NCI-H1694 (cell line): ENCODE measurements at regions not wholly inside any gene's neighbourhood (a gene's known extent, or its start where the extent isn't known, plus 50 kb on each side); places are given as distances from the start of the nearest gene placed in this dataset.

Experiments used
- DNase-seq: peaks from one replicate; lab custom pipeline; 2025; lab: John Stamatoyannopoulos, UW

GRCh38 chr18:46344416-46345180, 240.4 kb downstream of the HAUS1 start:
- no peak for DNase-seq

GRCh38 chr18:46345181-46345465, 240.9 kb downstream of the HAUS1 start:
- DNase-seq = no peak

- no peak for DNase-seq
These were observed 242.0 kb downstream of the HAUS1 start for GRCh38 chr18:46346213-46346612.

DNA sequence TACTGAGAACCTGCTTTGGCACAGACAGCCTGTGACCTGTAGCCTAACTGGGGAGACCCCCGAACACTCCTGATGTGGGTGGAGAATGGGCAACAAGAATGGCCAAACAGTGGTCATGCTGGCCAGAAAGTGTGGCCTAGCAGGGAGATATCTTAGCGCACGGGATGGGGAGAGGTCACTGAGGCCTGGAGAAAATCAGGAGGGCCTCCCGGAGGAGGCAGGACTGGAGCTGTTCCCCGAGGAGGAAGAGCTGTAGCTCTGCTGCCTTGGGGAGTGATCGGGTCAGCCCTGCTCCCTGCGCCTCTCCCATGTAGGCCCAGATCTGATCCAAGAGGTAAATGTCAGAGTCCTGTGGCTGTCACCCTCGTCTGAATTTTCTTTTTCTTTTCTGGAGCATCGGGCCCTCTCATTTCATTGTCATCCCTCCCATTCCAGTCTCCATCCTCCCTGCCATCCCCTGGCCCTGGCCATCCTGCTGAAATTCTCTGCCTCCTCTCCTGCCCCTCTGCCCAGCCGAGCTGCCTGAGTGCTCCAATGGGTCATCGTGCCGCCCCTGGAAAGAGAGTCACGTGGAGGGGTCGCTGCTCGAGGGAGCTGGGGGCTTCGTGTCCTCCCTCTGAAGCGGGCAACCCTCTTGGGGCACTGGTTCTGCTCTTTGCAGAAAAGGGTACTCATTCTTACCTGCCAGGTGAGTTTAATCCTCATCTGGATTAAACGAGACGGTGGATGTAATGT, 242.9 kb downstream of the HAUS1 start:
- no peak for DNase-seq

DNA sequence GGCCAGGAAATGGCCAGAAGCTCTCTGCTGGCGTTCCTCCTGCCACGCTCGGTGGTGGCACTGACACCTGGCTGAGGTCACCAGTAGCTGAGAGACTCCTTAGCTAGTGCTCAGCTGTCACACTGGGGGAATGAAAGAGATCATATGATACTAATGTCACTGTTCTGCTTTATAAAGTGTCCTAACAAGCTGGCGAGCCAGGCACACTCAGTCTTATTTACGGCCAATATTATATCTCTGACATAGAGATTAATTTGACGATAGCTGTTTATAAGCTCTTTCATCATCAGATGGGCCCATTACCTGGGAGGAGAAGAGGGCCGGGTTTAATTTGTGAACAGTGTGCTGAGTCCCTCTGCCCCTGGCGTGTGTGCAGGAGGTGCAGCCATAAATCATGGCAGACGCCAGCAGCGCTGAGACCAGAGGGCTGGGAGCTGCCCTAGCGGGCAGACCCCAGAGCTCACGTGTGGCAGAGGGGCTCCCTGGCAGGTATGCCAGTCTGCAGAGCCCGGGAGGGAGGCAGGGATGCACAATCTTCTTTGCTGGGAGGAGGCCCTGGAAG, 246.5 kb downstream of the HAUS1 start:
- DNase-seq = no peak

GRCh38 chr18:46352520-46353250, 248.5 kb downstream of the HAUS1 start:
- no peak for DNase-seq

GRCh38 chr18:46353460-46353859, 249.3 kb downstream of the HAUS1 start:
- no peak for DNase-seq

DNA sequence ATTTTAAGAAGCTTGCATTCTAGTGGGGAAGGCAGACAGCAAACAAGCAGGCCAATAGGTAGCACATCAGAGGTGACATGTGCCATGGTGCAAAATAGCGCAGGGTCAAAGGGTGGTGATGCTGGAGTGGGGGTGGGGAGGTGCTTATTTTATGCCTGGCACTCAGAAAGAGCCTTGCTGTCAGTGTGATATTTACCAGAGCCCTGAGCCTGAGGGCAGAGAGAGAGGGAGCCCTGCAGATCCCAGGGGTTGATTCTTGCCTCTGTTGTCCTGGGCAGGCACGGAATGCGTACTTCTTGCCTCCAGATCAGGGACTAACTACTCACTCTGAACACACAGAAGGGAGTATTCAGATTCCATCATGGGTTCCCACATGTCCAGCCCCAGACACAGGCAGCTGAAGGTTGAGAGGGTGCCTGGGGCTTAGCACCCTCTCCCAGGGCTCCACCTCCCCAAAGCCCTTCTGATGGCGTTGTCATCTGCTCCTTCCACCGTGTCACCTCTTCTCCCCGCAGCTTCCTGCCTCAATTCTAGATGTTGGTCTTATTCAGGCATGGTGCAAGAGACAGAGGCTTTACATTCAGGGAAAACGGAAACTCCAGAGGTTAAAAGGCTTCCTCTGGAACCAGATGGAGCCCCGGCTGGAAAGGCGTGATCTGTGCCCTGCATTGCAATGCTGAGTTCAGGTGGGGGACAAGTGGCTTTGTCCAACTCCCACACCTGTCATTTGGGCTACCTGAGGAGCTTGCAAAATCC, 252.3 kb downstream of the HAUS1 start:
- no peak for DNase-seq

DNA sequence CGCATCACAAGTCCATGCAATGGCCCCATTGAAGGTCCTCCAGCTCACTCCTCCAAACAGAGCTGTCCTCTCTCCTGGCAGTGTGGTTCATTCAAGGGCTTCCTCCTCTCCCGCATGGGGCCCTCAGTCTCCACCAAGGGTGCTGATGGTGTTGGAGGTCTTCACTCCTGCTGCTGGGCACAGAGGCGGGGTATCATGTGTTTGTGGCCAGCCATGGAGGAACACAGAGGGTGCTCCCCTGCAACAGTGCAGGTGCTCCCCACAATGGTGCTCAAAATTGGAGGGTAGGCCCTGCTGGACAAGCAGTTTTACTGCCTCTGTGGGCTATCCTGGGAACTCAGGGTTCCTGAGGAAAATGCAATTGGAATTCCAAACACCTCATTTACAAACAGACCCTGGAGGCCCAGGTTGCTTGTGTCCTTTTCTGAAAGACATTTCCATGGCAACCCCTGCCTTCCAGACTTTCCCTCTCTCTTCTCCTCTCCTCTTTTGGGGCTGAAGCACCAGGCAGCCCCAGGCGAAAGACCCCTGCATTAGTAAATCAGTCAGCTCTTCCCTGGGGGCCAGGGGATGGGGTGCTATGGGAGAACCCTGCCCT, 256.0 kb downstream of the HAUS1 start:
- DNase-seq = no peak

DNA sequence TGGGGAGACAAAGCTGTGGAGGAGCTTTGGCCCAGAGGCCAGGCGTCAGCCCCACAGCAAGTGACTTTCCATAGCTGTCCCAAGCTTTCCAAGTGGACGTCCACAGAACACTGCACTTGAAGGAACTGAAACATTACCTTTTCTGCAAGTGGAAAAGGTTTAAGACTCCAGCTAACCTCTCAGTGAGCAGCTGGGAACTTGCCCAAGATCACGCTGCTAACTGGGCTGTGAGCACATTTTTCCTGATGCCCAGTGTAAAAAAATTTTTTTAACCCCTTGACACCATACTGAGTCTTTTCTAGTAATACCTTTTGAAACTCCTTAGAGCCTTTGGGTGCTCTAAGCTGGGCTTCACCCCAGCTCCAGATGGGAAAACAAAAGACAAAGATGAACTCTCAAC, 256.7 kb downstream of the HAUS1 start:
- DNase-seq = no peak

DNA sequence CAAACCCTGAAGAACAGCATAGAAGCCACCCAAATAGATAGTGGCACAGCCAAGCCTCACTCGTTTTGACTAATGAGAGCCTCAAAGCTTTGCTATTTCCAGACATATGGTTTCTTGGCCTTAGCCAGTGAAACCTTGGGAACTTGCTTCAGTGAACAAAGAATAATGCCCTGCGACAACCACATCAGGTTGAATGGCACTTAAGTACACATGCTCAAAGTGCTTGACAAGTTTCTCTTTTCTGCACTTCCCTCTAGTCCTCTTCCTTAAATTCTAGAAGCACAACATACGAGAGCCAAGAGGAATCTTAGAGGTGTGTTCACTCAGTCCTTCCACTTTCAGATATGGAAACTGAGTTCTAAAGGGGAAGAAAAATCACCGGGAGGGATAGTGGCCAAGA, 258.3 kb downstream of the HAUS1 start:
- DNase-seq = no peak

DNA sequence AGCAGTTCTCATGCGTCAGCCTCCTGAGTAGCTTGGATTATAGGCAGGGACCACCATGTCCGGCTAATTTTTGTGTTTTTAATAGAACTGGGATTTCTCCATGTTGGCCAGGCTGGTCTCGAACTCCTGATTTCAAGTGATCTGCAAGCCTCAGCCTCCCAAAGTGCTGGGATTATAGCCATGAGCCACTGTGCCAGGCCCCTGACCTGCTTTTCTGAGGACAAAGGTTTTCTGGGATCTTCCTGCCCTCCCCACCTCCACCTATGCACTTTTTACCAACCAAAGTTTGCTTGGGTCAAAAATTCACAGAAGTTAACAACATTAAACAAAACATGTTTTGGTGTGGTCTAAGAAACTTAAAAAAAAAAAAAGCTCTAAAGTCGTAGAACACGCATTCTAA, 259.9 kb downstream of the HAUS1 start:
- DNase-seq = no peak

DNA sequence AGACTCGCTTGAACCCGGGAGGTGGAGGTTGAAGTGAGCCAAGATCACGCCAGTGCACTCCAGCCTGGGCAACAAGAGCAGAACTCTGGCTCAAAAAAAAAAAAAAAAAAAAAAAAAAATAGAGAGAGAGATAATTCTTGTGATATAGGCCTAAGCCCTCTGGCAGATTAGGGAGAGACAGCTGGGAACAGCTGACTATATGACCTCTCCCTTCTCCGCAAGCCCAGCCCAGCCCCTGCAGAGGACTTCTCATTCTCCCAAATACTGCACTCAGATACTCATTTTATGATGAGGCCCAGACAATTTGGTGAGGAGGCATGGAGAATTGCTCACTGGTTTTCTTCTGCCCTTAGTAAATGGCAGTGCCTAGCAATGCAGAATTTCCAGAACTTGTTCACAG, 262.0 kb downstream of the HAUS1 start:
- DNase-seq = no peak

DNA sequence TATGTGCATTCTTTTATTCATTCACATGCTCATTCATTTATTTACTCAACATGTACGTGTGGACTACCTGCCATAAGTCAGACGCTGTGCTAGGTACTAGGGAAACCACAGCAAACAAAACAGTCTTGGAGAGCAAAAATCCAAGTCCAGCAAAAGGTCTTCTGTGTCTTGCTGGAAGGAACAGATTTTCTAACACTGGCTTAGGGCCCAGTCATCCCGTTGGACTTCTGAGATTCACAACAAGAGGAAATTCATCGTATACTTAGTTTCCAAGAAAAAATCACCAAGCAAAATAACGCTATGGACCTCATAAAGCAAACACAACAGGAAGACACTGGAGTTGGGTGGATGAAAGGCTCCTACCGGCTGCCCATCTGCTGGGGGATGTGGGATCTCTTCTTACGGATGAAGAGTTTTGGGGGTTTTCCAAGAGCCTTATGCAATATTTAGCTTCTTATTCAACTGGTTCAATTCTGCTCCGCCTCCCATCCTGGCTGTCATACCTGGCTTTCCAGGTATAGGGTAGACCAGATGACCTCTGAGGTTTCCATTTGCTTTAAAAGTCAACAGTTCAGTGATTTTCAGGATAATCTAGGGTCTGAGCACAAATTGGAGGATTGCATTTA, 262.7 kb downstream of the HAUS1 start:
- no peak for DNase-seq

GRCh38 chr18:46369323-46369722, 265.1 kb downstream of the HAUS1 start:
- no peak for DNase-seq

DNA sequence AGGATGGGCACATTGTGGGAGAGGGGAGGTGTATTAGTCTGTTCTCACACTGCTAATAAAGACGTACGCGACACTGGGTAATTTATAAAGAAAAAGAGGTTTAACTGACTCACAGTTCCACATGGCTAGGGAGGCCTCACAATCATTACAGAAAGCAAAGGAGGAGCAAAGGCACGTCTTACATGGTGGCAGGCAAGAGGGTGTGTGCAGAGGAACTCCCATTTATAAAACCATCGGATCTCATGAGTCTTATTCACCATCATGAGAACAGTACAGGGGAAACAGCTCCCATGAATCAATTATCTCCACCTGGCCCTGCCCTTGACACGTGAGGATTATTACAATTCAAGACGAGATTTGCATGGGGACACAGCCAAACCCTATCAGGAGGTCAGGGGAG, 266.7 kb downstream of the HAUS1 start:
- no peak for DNase-seq

DNA sequence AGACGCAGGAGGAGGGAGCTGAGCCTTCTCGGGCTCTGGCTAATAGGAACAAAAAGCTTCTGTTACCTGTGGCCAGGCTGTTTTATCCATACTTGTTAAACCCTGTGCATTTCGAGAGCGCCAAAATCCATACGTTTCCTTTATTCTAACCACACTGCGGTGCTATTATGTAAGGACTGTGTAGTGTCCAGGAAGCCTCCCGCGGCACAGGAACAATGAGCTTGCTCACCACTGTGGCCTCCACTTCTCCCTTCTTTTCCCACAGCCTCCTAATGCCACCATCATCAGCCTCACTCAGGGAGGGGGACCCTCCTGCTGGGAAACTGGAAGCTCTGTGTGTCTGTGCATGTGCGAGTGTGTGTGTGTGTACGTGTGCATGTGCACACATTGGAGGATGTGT, 268.5 kb downstream of the HAUS1 start:
- no peak for DNase-seq

DNA sequence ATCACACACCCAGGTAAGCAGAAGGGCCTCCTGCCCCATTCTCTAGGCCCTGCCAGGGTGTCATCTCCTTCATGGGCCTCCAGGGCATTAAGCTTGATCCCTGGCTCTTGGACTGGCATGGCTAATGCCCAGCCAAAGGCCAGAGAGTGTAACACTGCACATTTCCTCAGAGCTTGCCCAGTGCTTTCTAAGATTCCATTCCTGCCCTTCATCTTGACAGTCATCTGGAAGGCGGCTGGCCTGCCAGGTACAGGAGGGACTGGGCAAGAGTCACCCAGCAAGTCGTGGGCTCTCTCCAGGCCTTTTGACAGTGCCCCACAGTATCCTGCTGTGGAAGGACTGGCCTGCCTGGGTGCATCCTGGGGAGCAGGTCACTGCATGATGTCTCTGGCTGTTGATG, 268.9 kb downstream of the HAUS1 start:
- DNase-seq = no peak

GRCh38 chr18:46373791-46374190, 269.6 kb downstream of the HAUS1 start:
- no peak for DNase-seq

DNA sequence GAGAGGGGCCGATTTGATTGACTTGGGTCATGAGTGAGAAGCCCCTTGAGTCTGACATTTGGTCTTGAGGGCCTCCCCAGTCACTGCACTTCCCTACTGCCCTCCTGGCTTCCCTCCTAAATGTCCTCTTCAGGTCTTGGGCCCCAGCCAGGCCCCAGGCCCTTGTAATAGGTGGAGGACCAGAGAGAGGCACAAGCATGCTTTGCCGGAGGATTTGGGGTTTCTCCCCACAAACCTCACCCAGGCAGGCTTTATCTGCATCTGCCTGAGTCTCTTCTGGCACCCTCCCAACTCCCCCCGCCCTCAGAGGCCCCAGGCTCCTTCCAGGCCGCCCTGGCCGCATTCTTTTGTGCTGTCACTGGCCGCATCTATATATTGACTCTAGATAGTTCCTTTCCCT, 270.7 kb downstream of the HAUS1 start:
- no peak for DNase-seq

GRCh38 chr18:46377557-46377956, 273.4 kb downstream of the HAUS1 start:
- DNase-seq = no peak
